ENCODE measurements at regions not wholly inside any gene's neighbourhood (a gene's known extent, or its start where the extent isn't known, plus 50 kb on each side); places are given as distances from the start of the nearest gene placed in this dataset.

GRCh38 chr7:156050636-156051569, 238.6 kb upstream of the SHH start:
- DNase-seq (no peak), FAIRE-seq (no peak)
- Histone ChIP-seq H3K27me3 (ENCODE audit: control insufficient read depth, insufficient read depth, low read length) (no peaks in the 10 kb centered on the region), H3K9me3 (ENCODE audit: control insufficient read depth in 2 of 3, insufficient read depth in 1 of 3, low read length in 3 of 3) (peaks cover 0 to 11% (median 0%) of the 10 kb centered on the region in 3 donors), H3K4me3 (ENCODE audit: low read length in 3 of 3) (no peak overlapping the region), H3K4me1 (ENCODE audit: control insufficient read depth in 2 of 3, insufficient read depth in 2 of 3, low read depth in 1 of 3, low read length in 3 of 3) (no peaks in the 10 kb centered on the region), H3K27ac (ENCODE audit: low read depth in 2 of 2, low read length in 2 of 2) (no peak overlapping the region), H3K36me3 (ENCODE audit: control insufficient read depth in 2 of 3, insufficient read depth in 3 of 3, low read length in 3 of 3) (no peaks in the 10 kb centered on the region), H3K9ac (ENCODE audit: low read length in 3 of 3) (no peak overlapping the region)
- TF ChIP-seq, protein P1, sequence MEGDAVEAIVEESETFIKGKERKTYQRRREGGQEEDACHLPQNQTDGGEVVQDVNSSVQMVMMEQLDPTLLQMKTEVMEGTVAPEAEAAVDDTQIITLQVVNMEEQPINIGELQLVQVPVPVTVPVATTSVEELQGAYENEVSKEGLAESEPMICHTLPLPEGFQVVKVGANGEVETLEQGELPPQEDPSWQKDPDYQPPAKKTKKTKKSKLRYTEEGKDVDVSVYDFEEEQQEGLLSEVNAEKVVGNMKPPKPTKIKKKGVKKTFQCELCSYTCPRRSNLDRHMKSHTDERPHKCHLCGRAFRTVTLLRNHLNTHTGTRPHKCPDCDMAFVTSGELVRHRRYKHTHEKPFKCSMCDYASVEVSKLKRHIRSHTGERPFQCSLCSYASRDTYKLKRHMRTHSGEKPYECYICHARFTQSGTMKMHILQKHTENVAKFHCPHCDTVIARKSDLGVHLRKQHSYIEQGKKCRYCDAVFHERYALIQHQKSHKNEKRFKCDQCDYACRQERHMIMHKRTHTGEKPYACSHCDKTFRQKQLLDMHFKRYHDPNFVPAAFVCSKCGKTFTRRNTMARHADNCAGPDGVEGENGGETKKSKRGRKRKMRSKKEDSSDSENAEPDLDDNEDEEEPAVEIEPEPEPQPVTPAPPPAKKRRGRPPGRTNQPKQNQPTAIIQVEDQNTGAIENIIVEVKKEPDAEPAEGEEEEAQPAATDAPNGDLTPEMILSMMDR (IDR thresholded peaks at IDR 0.05; ENCODE audit: borderline replicate concordance, extremely low read depth, insufficient read depth): no peak
- intact Hi-C loops (cut with DNase I): no loop called here

- Histone ChIP-seq H3K27me3 (ENCODE audit: control insufficient read depth, insufficient read depth, low read length) (no peaks in the 10 kb centered on the region), H3K4me3 (ENCODE audit: low read length in 3 of 3) (no peak overlapping the region), H3K9ac (ENCODE audit: low read length in 3 of 3) (no peak overlapping the region), H3K4me1 (ENCODE audit: control insufficient read depth in 2 of 3, insufficient read depth in 2 of 3, low read depth in 1 of 3, low read length in 3 of 3) (no peaks in the 10 kb centered on the region), H3K9me3 (ENCODE audit: control insufficient read depth in 2 of 3, insufficient read depth in 1 of 3, low read length in 3 of 3) (peaks cover 0 to 11% (median 0%) of the 10 kb centered on the region in 3 donors), H3K27ac (ENCODE audit: low read depth in 2 of 2, low read length in 2 of 2) (no peak overlapping the region), H3K36me3 (ENCODE audit: control insufficient read depth in 2 of 3, insufficient read depth in 3 of 3, low read length in 3 of 3) (no peaks in the 10 kb centered on the region)
- intact Hi-C loops (cut with DNase I): no loop called here
- FAIRE-seq (no peak), DNase-seq (no peak)
- TF ChIP-seq, protein P1 (IDR thresholded peaks at IDR 0.05; ENCODE audit: borderline replicate concordance, extremely low read depth, insufficient read depth): no peak
Observed at GRCh38 chr7:156049366-156049765, 237.1 kb upstream of the SHH start.

DNA sequence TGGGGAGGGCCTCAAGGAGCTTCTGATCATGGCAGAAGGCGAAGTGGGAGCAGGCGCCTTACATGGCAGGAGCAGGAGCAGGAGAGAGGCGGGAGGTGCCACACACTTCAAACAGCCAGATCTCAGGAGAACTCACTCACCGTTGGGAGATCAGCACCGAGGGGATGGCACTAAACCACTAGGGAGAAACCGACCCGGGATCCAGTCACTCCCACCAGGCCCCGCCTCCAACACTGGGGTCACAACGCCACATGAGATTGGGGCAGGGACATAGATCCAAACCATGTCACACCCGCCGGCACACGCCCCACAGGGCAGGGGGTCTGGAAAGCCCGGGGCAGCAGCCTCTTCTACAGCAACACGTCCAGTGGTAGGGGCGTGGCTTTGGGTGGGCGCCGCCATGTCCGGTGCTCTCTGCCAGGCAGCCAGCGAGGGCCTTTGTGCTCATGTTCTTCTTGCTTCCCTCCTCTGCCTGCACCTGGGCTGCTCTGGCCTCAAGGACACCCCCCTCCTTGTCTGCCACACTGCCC, 233.8 kb upstream of the SHH start:
- H3K9me3 ChIP-seq (ENCODE audit: control insufficient read depth in 2 of 3, insufficient read depth in 1 of 3, low read length in 3 of 3): peaks cover 0 to 11% (median 0%) of the 10 kb centered on the region in 3 donors
- H3K4me1 ChIP-seq (ENCODE audit: control insufficient read depth in 2 of 3, insufficient read depth in 2 of 3, low read depth in 1 of 3, low read length in 3 of 3): no peaks in the 10 kb centered on the region
- TF ChIP-seq, protein P1 (IDR thresholded peaks at IDR 0.05; ENCODE audit: borderline replicate concordance, extremely low read depth, insufficient read depth): no peak
- no peak overlapping the region for H3K27ac ChIP-seq (ENCODE audit: low read depth in 2 of 2, low read length in 2 of 2)
- intact Hi-C loops (cut with DNase I): no loop called here
- H3K9ac ChIP-seq (ENCODE audit: low read length in 3 of 3): no peak overlapping the region
- FAIRE-seq: no peak
- DNase-seq: no peak
- H3K4me3 ChIP-seq (ENCODE audit: low read length in 3 of 3): no peak overlapping the region
- no peaks in the 10 kb centered on the region for H3K27me3 ChIP-seq (ENCODE audit: control insufficient read depth, insufficient read depth, low read length)
- no peaks in the 10 kb centered on the region for H3K36me3 ChIP-seq (ENCODE audit: control insufficient read depth in 2 of 3, insufficient read depth in 3 of 3, low read length in 3 of 3)

Measured in kidney (tissue), 13 donors.